ENCODE measurements at regions not wholly inside any gene's neighbourhood (a gene's known extent, or its start where the extent isn't known, plus 50 kb on each side); places are given as distances from the start of the nearest gene placed in this dataset.

DNA sequence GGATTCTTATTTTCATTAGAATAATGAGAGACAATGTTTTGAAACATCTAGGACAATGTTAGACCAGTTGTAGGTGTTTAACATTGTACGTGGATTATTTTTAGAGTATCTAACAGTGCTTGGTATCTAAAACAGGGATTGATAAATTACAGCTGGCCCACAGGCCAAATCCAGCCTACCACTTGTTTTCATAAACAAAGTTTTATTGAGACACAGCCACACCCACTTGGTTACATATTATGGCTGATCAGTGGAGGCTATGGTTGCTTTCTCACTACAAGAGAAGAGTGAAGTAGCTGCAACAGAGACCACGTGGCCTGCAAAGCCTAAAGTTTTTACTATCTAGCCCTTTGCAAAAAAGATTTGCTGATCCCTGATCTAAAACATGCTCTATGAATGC lies 223.1 kb upstream of the CTNNB1 start:
- TF ChIP-seq, protein P1, sequence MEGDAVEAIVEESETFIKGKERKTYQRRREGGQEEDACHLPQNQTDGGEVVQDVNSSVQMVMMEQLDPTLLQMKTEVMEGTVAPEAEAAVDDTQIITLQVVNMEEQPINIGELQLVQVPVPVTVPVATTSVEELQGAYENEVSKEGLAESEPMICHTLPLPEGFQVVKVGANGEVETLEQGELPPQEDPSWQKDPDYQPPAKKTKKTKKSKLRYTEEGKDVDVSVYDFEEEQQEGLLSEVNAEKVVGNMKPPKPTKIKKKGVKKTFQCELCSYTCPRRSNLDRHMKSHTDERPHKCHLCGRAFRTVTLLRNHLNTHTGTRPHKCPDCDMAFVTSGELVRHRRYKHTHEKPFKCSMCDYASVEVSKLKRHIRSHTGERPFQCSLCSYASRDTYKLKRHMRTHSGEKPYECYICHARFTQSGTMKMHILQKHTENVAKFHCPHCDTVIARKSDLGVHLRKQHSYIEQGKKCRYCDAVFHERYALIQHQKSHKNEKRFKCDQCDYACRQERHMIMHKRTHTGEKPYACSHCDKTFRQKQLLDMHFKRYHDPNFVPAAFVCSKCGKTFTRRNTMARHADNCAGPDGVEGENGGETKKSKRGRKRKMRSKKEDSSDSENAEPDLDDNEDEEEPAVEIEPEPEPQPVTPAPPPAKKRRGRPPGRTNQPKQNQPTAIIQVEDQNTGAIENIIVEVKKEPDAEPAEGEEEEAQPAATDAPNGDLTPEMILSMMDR (IDR thresholded peaks at IDR 0.05) = no peak
- TF ChIP-seq POLR2A (IDR thresholded peaks at IDR 0.05) = no peak

Measured in heart left ventricle (tissue), 13 donors.